ENCODE measurements at regions not wholly inside any gene's neighbourhood (a gene's known extent, or its start where the extent isn't known, plus 50 kb on each side); places are given as distances from the start of the nearest gene placed in this dataset.

- Histone ChIP-seq H3K27me3 (ENCODE audit: control insufficient read depth in 1 of 2, insufficient read depth in 2 of 2, low read length in 2 of 2) (no peaks in the 10 kb centered on the region), H3K36me3 (ENCODE audit: insufficient read depth, low read length) (no peaks in the 10 kb centered on the region), H3K27ac (ENCODE audit: low read depth in 1 of 2, low read length in 2 of 2) (no peak overlapping the region), H3K9me3 (ENCODE audit: control insufficient read depth in 1 of 2, insufficient read depth in 1 of 2, low read length in 2 of 2) (peaks cover 0 to 9% of the 10 kb centered on the region in 2 experiments), H3K4me3 (ENCODE audit: low read length) (no peak overlapping the region), H3K4me1 (ENCODE audit: insufficient read depth, low read length) (no peaks in the 10 kb centered on the region)
- no peak overlapping the region for H3K27ac Mint-ChIP-seq
- H3K9me3 Mint-ChIP-seq = peaks cover 5% of the 10 kb centered on the region
- DNase-seq = no peak
- ATAC-seq (ENCODE audit: poor library complexity) = no peak
- TF ChIP-seq, protein P1, sequence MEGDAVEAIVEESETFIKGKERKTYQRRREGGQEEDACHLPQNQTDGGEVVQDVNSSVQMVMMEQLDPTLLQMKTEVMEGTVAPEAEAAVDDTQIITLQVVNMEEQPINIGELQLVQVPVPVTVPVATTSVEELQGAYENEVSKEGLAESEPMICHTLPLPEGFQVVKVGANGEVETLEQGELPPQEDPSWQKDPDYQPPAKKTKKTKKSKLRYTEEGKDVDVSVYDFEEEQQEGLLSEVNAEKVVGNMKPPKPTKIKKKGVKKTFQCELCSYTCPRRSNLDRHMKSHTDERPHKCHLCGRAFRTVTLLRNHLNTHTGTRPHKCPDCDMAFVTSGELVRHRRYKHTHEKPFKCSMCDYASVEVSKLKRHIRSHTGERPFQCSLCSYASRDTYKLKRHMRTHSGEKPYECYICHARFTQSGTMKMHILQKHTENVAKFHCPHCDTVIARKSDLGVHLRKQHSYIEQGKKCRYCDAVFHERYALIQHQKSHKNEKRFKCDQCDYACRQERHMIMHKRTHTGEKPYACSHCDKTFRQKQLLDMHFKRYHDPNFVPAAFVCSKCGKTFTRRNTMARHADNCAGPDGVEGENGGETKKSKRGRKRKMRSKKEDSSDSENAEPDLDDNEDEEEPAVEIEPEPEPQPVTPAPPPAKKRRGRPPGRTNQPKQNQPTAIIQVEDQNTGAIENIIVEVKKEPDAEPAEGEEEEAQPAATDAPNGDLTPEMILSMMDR (IDR thresholded peaks at IDR 0.05) = no peak
- CTCF ChIA-PET = no interaction called here
- no peaks in the 10 kb centered on the region for H3K4me1 Mint-ChIP-seq (ENCODE audit: low read depth)
- H3K36me3 Mint-ChIP-seq (ENCODE audit: low read depth) = no peaks in the 10 kb centered on the region
- no peak overlapping the region for H3K4me3 Mint-ChIP-seq
- H3K27me3 Mint-ChIP-seq = no peaks in the 10 kb centered on the region
- POLR2A ChIA-PET = no interaction called here
- intact Hi-C loops (cut with DNase I, micrococcal nuclease) = no loop called here
Measured at GRCh38 chr12:19946550-19946949, 421.8 kb upstream of the PDE3A start.

- Histone ChIP-seq H3K27me3 (ENCODE audit: control insufficient read depth in 1 of 2, insufficient read depth in 2 of 2, low read length in 2 of 2) (no peaks in the 10 kb centered on the region), H3K36me3 (ENCODE audit: insufficient read depth, low read length) (no peaks in the 10 kb centered on the region), H3K9me3 (ENCODE audit: control insufficient read depth in 1 of 2, insufficient read depth in 1 of 2, low read length in 2 of 2) (peaks cover 0 to 9% of the 10 kb centered on the region in 2 experiments), H3K4me3 (ENCODE audit: low read length) (no peak overlapping the region), H3K4me1 (ENCODE audit: insufficient read depth, low read length) (no peaks in the 10 kb centered on the region), H3K27ac (ENCODE audit: low read depth in 1 of 2, low read length in 2 of 2) (no peak overlapping the region)
- Mint-ChIP-seq H3K27ac (no peak overlapping the region), H3K4me1 (ENCODE audit: low read depth) (no peaks in the 10 kb centered on the region), H3K27me3 (no peaks in the 10 kb centered on the region), H3K9me3 (peaks cover 5% of the 10 kb centered on the region), H3K4me3 (no peak overlapping the region), H3K36me3 (ENCODE audit: low read depth) (no peaks in the 10 kb centered on the region)
- intact Hi-C loops (cut with DNase I, micrococcal nuclease) = no loop called here
- DNase-seq (no peak), ATAC-seq (ENCODE audit: poor library complexity) (no peak)
- CTCF ChIA-PET = no interaction called here
- POLR2A ChIA-PET = no interaction called here
- TF ChIP-seq, protein P1 (IDR thresholded peaks at IDR 0.05) = no peak
Measured at GRCh38 chr12:19947344-19947743, 421.0 kb upstream of the PDE3A start.

DNA sequence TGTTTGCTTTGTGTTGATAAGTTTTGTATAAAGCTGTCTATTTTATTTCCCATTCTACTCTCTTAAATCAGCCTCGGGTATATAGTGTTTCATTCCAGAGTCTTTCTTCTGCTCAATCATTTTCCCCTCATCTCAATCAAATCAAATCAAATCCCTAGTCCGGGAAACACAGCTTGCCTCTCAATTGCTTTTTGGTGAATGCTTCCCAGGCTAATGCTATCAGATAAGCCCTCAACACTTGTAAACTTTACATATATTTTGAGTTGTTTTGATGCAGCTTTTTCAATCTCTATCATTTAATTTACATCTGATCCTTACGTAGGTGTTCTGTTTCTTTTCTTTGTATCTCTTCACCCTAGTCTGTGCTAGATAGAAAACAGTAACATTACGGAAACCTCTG lies 416.7 kb upstream of the PDE3A start:
- ATAC-seq (ENCODE audit: poor library complexity) (no peak), DNase-seq (no peak)
- Histone ChIP-seq H3K27ac (ENCODE audit: low read depth in 1 of 2, low read length in 2 of 2) (no peak overlapping the region), H3K9me3 (ENCODE audit: control insufficient read depth in 1 of 2, insufficient read depth in 1 of 2, low read length in 2 of 2) (peaks cover 0 to 9% of the 10 kb centered on the region in 2 experiments), H3K4me3 (ENCODE audit: low read length) (no peak overlapping the region), H3K27me3 (ENCODE audit: control insufficient read depth in 1 of 2, insufficient read depth in 2 of 2, low read length in 2 of 2) (no peaks in the 10 kb centered on the region), H3K4me1 (ENCODE audit: insufficient read depth, low read length) (no peaks in the 10 kb centered on the region), H3K36me3 (ENCODE audit: insufficient read depth, low read length) (no peaks in the 10 kb centered on the region)
- TF ChIP-seq, protein P1 (IDR thresholded peaks at IDR 0.05) = no peak
- no peaks in the 10 kb centered on the region for H3K4me1 Mint-ChIP-seq (ENCODE audit: low read depth)
- peaks cover 3% of the 10 kb centered on the region for H3K27me3 Mint-ChIP-seq
- ChIA-PET CTCF (no interaction called here), POLR2A (no interaction called here)
- H3K9me3 Mint-ChIP-seq = peaks cover 3% of the 10 kb centered on the region
- intact Hi-C loops (cut with DNase I, micrococcal nuclease) = no loop called here
- H3K27ac Mint-ChIP-seq = no peak overlapping the region
- H3K36me3 Mint-ChIP-seq (ENCODE audit: low read depth) = no peaks in the 10 kb centered on the region
- H3K4me3 Mint-ChIP-seq = no peak overlapping the region

Data from CD4-positive, alpha-beta T cell (primary cell).